Hepatocyte (in vitro differentiated cells): ENCODE measurements at regions not wholly inside any gene's neighbourhood (a gene's known extent, or its start where the extent isn't known, plus 50 kb on each side); places are given as distances from the start of the nearest gene placed in this dataset.

Experiments used
- DNase-seq: peaks from one replicate; pipeline ENCODE4 v3.0.0-alpha.2; 2016; ENCODE audit warnings: low spot score
- H2AFZ ChIP-seq: fragments of 200-600 bp; sonication (generic); 2 replicates; pipeline ENCODE4 v1.6.0; 2016; ENCODE audit warnings: antibody characterized with exemption, mild to moderate bottlenecking
- H3K27ac ChIP-seq: fragments of 200-600 bp; sonication (generic); 2 replicates; pipeline ENCODE4 v1.5.1; 2016; ENCODE audit warnings: mild to moderate bottlenecking
- H3K27me3 ChIP-seq: fragments of 200-600 bp; sonication (generic); 2 replicates; pipeline ENCODE4 v1.6.1; 2016
- H3K36me3 ChIP-seq: fragments of 200-600 bp; sonication (generic); replicated peaks from 2 replicates; pipeline ENCODE4 v1.5.1; 2016; ENCODE audit warnings: low read depth; ENCODE audit not compliant: insufficient read depth
- H3K4me1 ChIP-seq: fragments of 200-600 bp; sonication (generic); 2 replicates; pipeline ENCODE4 v1.5.1; 2016; ENCODE audit warnings: mild to moderate bottlenecking, moderate library complexity; ENCODE audit not compliant: insufficient read depth
- H3K4me2 ChIP-seq: fragments of 200-600 bp; sonication (generic); 2 replicates; pipeline ENCODE4 v1.6.0; 2016
- H3K4me3 ChIP-seq: fragments of 200-600 bp; sonication (generic); 2 replicates; pipeline ENCODE4 v1.5.1; 2016; ENCODE audit warnings: mild to moderate bottlenecking
- H3K79me2 ChIP-seq: fragments of 200-600 bp; sonication (generic); 2 replicates; pipeline ENCODE4 v1.6.0; 2017; ENCODE audit warnings: mild to moderate bottlenecking
- H3K9me2 ChIP-seq: fragments of 200-600 bp; sonication (generic); replicated peaks from 2 replicates; pipeline ENCODE4 v1.6.0; 2017; ENCODE audit warnings: mild to moderate bottlenecking; ENCODE audit not compliant: insufficient read depth
- H3K9me3 ChIP-seq: fragments of 200-600 bp; sonication (generic); 2 replicates; pipeline ENCODE4 v1.5.1; 2016; ENCODE audit warnings: low read depth, mild to moderate bottlenecking
- H4K20me1 ChIP-seq: fragments of 200-600 bp; sonication (generic); 2 replicates; pipeline ENCODE4 v1.6.0; 2016; ENCODE audit warnings: mild to moderate bottlenecking; ENCODE audit not compliant: insufficient read depth, poor library complexity, severe bottlenecking
- EZH2 ChIP-seq: fragments of 200-600 bp; sonication (generic); IDR thresholded peaks from 2 replicates; pipeline ENCODE4 v1.6.1; 2016; ENCODE audit warnings: antibody characterized with exemption, mild to moderate bottlenecking, borderline replicate concordance
- EZH2phosphoT487 ChIP-seq: fragments of 200-600 bp; sonication (generic); IDR thresholded peaks from one replicate; pipeline ENCODE4 v1.6.1; 2018; ENCODE audit warnings: antibody characterized with exemption, mild to moderate bottlenecking, low read depth, moderate library complexity; ENCODE audit not compliant: unreplicated experiment, severe bottlenecking
- WGBS: methylation state at CpG from one replicate; pipeline ENCODE4 v1.1.6; 2016; ENCODE audit warnings: low lambda C conversion rate; ENCODE audit errors: missing lambda C conversion rate; 5-methylcytosine and 5-hydroxymethylcytosine counted together
- TF ChIP-seq, protein P1 (sequence below): fragments of 200-600 bp; sonication (generic); IDR thresholded peaks from 2 replicates; pipeline ENCODE4 v1.5.1; 2016; ENCODE audit warnings: antibody characterized with exemption, mild to moderate bottlenecking; ENCODE audit not compliant: poor library complexity

DNA sequence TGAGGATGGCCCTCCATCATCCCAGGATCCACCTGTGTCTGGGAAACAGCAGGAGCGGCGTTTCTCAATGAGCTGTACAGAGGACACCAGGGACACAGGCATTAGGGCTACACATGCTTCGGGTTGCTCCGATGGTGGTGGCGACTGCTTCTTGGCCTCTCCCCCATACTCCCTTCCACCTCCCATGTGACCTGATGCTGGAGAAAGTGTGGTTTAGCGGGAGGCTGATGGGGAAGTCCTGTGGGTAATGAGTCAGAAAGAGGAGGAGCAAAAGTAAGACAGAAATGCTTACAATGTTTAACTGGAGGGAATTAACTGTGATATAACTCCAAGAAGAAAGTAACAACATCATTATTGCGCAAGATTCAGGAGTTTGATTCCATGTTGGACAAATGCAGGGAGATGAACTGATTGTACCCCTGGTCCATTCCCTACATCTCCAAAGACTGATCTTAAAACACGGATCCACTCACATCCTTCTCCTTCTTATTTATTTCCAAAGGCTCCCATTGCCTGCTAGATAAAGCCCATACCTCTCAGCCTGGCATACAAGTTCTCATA is 186.6 kb downstream of the NRP2 start:
- Histone ChIP-seq H3K9me2 (no peaks in the 10 kb centered on the region), H3K36me3 (no peaks in the 10 kb centered on the region), H3K4me1 (peaks cover 5% of the 10 kb centered on the region), H3K4me2 (no peak overlapping the region), H3K9me3 (no peaks in the 10 kb centered on the region), H3K27me3 (no peaks in the 10 kb centered on the region), H3K79me2 (no peaks in the 10 kb centered on the region), H4K20me1 (no peaks in the 10 kb centered on the region), H2AFZ (no peak overlapping the region), H3K27ac (no peak overlapping the region), H3K4me3 (no peak overlapping the region)
- WGBS: 76% methylated on average over 8 of the region's 8 CpGs
- DNase-seq: no peak
- TF ChIP-seq, protein P1, sequence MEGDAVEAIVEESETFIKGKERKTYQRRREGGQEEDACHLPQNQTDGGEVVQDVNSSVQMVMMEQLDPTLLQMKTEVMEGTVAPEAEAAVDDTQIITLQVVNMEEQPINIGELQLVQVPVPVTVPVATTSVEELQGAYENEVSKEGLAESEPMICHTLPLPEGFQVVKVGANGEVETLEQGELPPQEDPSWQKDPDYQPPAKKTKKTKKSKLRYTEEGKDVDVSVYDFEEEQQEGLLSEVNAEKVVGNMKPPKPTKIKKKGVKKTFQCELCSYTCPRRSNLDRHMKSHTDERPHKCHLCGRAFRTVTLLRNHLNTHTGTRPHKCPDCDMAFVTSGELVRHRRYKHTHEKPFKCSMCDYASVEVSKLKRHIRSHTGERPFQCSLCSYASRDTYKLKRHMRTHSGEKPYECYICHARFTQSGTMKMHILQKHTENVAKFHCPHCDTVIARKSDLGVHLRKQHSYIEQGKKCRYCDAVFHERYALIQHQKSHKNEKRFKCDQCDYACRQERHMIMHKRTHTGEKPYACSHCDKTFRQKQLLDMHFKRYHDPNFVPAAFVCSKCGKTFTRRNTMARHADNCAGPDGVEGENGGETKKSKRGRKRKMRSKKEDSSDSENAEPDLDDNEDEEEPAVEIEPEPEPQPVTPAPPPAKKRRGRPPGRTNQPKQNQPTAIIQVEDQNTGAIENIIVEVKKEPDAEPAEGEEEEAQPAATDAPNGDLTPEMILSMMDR: no peak
- TF ChIP-seq EZH2phosphoT487: no peak
- no peak for TF ChIP-seq EZH2

DNA sequence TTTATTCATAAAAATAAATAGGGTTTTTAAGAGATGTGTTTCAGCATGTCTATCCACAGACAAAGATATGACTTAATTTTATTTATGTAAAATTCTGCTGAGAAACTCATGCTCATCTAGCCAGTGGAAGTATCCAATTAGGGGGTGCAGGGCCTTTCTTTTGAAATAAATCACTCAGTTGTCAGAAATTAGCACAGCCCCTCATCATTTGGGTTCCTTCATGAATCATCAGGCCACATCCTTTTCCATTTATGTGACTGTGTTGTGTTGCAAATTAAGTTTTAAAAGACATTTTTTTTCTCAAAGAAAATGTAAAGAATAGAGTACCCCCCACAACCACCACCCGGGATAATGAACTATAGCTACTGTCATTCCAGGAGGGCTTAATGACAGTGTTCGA is 185.8 kb downstream of the NRP2 start:
- Histone ChIP-seq H3K9me3 (no peaks in the 10 kb centered on the region), H3K4me3 (no peak overlapping the region), H3K36me3 (no peaks in the 10 kb centered on the region), H4K20me1 (no peaks in the 10 kb centered on the region), H3K4me1 (peaks cover 5% of the 10 kb centered on the region), H3K27ac (no peak overlapping the region), H3K4me2 (no peak overlapping the region), H3K9me2 (no peaks in the 10 kb centered on the region), H3K79me2 (no peaks in the 10 kb centered on the region), H2AFZ (no peak overlapping the region), H3K27me3 (no peaks in the 10 kb centered on the region)
- WGBS: 82% methylated on average over 2 of the region's 2 CpGs
- DNase-seq: no peak
- TF ChIP-seq EZH2phosphoT487 (no peak), EZH2 (no peak)
- TF ChIP-seq, protein P1: no peak

DNA sequence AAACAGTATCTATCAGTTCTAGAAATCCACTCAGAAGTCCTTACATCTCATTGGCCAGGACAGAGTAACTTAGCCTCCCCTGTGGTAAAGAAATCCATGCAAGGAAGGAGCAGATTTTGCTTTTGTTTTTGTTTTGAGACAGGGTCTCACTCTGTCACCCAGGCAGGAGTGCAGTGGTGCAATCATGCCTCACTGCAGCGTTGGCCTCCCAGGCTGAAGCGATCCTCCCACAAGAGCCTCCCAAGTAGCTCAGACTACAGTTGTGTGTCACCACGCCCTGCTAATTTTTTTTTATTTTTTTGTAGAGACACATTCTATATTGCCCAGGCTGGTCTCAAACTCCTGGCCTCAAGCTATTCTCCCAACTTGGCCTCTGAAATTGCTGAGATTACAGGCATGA is 185.1 kb downstream of the NRP2 start:
- no peak overlapping the region for H3K4me2 ChIP-seq
- H3K4me1 ChIP-seq: peaks cover 3% of the 10 kb centered on the region
- no peak overlapping the region for H2AFZ ChIP-seq
- TF ChIP-seq, protein P1: no peak
- no peak for TF ChIP-seq EZH2phosphoT487
- no peak for TF ChIP-seq EZH2
- no peak overlapping the region for H3K4me3 ChIP-seq
- H3K27ac ChIP-seq: no peak overlapping the region
- no peaks in the 10 kb centered on the region for H3K79me2 ChIP-seq
- no peaks in the 10 kb centered on the region for H3K9me3 ChIP-seq
- H3K27me3 ChIP-seq: no peaks in the 10 kb centered on the region
- H3K9me2 ChIP-seq: no peaks in the 10 kb centered on the region
- DNase-seq: no peak
- no peaks in the 10 kb centered on the region for H3K36me3 ChIP-seq
- WGBS: 97% methylated on average over 3 of the region's 3 CpGs
- no peaks in the 10 kb centered on the region for H4K20me1 ChIP-seq

DNA sequence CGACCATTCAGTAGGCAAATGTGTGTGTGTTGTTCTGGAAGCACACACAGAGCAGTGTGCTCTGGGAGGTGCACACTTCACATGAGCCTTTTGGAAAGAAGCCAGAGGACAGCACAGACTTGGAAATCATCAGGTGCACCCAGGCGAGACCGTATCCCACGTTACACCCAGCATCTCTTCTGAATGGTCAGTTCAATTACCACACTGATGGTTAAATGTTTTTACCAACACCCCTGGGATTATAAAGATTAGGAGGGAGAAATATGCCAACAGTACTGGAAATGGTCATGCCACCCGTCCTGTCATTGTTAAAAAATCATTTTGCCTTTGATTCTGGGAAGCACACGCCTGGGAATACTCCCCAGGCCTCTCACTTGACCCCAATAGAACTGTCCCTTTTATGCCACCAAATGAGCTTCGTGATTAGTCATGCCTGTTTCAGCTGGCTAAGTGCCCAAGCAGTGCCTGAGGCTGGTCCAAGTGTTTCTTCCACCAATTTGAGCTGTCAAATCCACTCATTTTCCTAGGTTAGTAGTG is 183.7 kb downstream of the NRP2 start:
- Histone ChIP-seq H3K9me3 (no peaks in the 10 kb centered on the region), H3K4me1 (no peaks in the 10 kb centered on the region), H3K79me2 (no peaks in the 10 kb centered on the region), H3K9me2 (no peaks in the 10 kb centered on the region), H3K27ac (no peak overlapping the region), H3K36me3 (no peaks in the 10 kb centered on the region), H3K4me3 (no peak overlapping the region), H4K20me1 (no peaks in the 10 kb centered on the region), H3K27me3 (no peaks in the 10 kb centered on the region), H2AFZ (no peak overlapping the region), H3K4me2 (no peak overlapping the region)
- WGBS: 77% methylated on average over 7 of the region's 7 CpGs
- DNase-seq: no peak
- TF ChIP-seq EZH2 (no peak), EZH2phosphoT487 (no peak)
- TF ChIP-seq, protein P1: no peak
